ENCODE measurements at regions not wholly inside any gene's neighbourhood (a gene's known extent, or its start where the extent isn't known, plus 50 kb on each side); places are given as distances from the start of the nearest gene placed in this dataset.

DNA sequence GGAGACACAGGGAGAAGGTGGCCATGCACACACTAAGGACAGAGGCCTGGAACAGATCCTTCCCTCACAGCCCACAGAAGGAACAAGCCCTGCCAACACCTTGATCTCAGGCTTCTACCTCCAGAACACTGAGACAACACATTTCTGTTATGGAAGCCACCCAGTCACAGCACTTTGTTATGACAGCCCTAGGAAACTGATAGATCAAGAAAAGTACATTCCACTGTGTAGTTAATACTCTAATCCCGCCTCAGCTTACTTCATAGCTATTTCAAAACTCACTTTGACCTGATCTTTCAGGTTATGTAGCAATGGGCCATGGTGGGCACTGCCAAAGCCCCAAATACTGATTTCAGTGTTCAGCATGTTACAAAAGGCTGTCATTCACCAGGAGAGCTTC lies 66.8 kb downstream of the CD24 start:
- TF ChIP-seq, protein P1, sequence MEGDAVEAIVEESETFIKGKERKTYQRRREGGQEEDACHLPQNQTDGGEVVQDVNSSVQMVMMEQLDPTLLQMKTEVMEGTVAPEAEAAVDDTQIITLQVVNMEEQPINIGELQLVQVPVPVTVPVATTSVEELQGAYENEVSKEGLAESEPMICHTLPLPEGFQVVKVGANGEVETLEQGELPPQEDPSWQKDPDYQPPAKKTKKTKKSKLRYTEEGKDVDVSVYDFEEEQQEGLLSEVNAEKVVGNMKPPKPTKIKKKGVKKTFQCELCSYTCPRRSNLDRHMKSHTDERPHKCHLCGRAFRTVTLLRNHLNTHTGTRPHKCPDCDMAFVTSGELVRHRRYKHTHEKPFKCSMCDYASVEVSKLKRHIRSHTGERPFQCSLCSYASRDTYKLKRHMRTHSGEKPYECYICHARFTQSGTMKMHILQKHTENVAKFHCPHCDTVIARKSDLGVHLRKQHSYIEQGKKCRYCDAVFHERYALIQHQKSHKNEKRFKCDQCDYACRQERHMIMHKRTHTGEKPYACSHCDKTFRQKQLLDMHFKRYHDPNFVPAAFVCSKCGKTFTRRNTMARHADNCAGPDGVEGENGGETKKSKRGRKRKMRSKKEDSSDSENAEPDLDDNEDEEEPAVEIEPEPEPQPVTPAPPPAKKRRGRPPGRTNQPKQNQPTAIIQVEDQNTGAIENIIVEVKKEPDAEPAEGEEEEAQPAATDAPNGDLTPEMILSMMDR (IDR thresholded peaks at IDR 0.05), result no peak
- no peak for TF ChIP-seq POLR2A (IDR thresholded peaks at IDR 0.05)
